ENCODE measurements at regions not wholly inside any gene's neighbourhood (a gene's known extent, or its start where the extent isn't known, plus 50 kb on each side); places are given as distances from the start of the nearest gene placed in this dataset.

GRCh38 chr18:40925071-40925541 lies 1029.9 kb upstream of the PIK3C3 start:
- no peak for TF ChIP-seq POLR2A (IDR thresholded peaks at IDR 0.05)
- TF ChIP-seq, protein P1, sequence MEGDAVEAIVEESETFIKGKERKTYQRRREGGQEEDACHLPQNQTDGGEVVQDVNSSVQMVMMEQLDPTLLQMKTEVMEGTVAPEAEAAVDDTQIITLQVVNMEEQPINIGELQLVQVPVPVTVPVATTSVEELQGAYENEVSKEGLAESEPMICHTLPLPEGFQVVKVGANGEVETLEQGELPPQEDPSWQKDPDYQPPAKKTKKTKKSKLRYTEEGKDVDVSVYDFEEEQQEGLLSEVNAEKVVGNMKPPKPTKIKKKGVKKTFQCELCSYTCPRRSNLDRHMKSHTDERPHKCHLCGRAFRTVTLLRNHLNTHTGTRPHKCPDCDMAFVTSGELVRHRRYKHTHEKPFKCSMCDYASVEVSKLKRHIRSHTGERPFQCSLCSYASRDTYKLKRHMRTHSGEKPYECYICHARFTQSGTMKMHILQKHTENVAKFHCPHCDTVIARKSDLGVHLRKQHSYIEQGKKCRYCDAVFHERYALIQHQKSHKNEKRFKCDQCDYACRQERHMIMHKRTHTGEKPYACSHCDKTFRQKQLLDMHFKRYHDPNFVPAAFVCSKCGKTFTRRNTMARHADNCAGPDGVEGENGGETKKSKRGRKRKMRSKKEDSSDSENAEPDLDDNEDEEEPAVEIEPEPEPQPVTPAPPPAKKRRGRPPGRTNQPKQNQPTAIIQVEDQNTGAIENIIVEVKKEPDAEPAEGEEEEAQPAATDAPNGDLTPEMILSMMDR (IDR thresholded peaks at IDR 0.05): no peak
